HEK293 (cell line): ENCODE measurements at regions not wholly inside any gene's neighbourhood (a gene's known extent, or its start where the extent isn't known, plus 50 kb on each side); places are given as distances from the start of the nearest gene placed in this dataset.

Source experiments
- BCL11B ChIP-seq: fragments of 450-650 bp; formaldehyde crosslinking; IDR thresholded peaks from 2 replicates; pipeline ENCODE4 v1.5.1; 2016; ENCODE audit warnings: low read depth, missing biosample characterization, missing genetic modification characterization
- CTCF ChIP-seq: fragments of 450-650 bp; formaldehyde crosslinking; IDR thresholded peaks from 2 replicates; pipeline ENCODE4 v1.5.1; 2016; ENCODE audit warnings: missing biosample characterization, missing genetic modification characterization
- ZBTB21 ChIP-seq: fragments of 450-650 bp; formaldehyde crosslinking; IDR thresholded peaks from 2 replicates; pipeline ENCODE4 v1.5.1; 2017; ENCODE audit warnings: missing biosample characterization, missing genetic modification characterization
- ZNF2 ChIP-seq: fragments of 450-650 bp; formaldehyde crosslinking; IDR thresholded peaks from 2 replicates; pipeline ENCODE4 v1.5.1; 2016; ENCODE audit warnings: missing biosample characterization, missing genetic modification characterization
- ZNF341 ChIP-seq: fragments of 450-650 bp; formaldehyde crosslinking; IDR thresholded peaks from 2 replicates; pipeline ENCODE4; 2016; ENCODE audit warnings: low read depth, missing biosample characterization, missing genetic modification characterization
- ZNF660 ChIP-seq: fragments of 450-650 bp; IDR thresholded peaks from 2 replicates; pipeline ENCODE4 v1.5.1; 2018; ENCODE audit warnings: missing biosample characterization, mild to moderate bottlenecking, missing genetic modification characterization
- ZNF704 ChIP-seq: fragments of 450-650 bp; formaldehyde crosslinking; IDR thresholded peaks from 2 replicates; pipeline ENCODE4 v1.5.1; 2016; ENCODE audit warnings: missing biosample characterization, missing genetic modification characterization

GRCh38 chr6:40177598-40177997, 243.3 kb upstream of the MOCS1 start:
- TF ChIP-seq ZNF704 (tag by site-specific recombination) (no peak), ZNF660 (tag by site-specific recombination) (no peak), ZNF341 (tag by site-specific recombination) (no peak), BCL11B (no peak), CTCF (tag by site-specific recombination) (no peak), ZBTB21 (no peak), ZNF2 (no peak)
